H54 (cell line): ENCODE measurements at regions not wholly inside any gene's neighbourhood (a gene's known extent, or its start where the extent isn't known, plus 50 kb on each side); places are given as distances from the start of the nearest gene placed in this dataset.

Source experiments
- DNase-seq: peaks from one replicate; pipeline ENCODE4 v3.0.0; 2011; ENCODE audit warnings: low spot score, mixed read lengths; ENCODE audit not compliant: insufficient read length
- FAIRE-seq: peaks from 3 replicates; lab custom pipeline; 2011; peaks lifted over from hg19 to GRCh38; lab: Jason Lieb, UNC
- POLR2A ChIP-seq: IDR thresholded peaks from 2 replicates; pipeline ENCODE4 v1.6.1; 2011; ENCODE audit warnings: low read depth, mild to moderate bottlenecking, low read length

DNA sequence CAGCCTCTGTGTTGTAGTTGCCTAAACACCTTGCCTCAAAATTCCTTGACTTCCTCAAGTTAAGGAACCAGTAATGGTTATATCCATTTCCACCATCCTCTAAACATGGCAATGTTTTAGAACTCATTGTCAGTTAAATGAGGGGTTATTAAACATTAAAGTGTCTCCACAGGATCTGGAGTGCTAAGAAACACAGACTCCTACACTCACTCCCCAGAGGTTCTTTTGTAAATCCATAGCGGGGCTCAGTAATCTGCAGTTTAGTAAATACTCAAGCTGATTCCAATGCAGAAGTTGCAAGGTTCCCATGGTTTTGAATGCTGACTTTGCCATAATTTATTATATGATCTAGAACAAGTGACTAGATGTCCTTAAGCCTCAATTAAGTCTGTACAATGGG is 245.5 kb downstream of the GPAT3 start:
- DNase-seq: no peak

DNA sequence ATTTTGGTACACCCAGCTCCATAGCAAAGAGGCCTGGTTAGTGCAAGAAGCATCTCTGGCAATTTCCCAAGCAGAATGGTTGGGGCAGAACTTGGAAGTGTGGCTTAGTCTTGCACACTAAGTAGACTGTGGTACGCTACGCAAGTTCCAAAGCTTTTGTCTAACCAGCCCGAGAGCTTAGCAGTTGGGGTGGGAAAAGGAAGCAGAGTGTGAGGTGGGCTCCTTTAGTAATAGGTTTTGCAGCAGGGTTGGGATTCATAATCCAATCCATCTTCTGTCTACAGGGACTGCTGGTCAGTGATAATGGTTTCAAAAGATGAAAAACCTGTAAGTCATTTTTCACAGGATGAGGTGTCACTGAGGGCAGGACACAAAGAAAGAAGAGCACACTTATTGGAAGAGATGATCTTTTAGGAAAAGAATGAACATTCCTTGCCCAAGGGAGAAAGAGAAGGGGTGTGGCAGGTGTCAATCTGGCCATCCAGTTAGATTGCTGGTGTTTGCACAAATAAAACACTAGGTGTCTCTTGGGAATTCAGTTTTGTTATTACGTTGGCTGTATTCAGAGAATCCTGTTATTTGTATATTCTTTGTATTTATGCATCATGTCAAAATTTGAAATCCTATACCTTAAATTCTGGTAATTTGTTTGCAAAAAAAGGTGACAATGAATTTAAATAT is 244.3 kb downstream of the GPAT3 start:
- TF ChIP-seq POLR2A: no peak
- no peak for DNase-seq
- FAIRE-seq: no peak

More for the DNA sequence above, 245.5 kb downstream of the GPAT3 start:
- FAIRE-seq: no peak
- no peak for TF ChIP-seq POLR2A

DNA sequence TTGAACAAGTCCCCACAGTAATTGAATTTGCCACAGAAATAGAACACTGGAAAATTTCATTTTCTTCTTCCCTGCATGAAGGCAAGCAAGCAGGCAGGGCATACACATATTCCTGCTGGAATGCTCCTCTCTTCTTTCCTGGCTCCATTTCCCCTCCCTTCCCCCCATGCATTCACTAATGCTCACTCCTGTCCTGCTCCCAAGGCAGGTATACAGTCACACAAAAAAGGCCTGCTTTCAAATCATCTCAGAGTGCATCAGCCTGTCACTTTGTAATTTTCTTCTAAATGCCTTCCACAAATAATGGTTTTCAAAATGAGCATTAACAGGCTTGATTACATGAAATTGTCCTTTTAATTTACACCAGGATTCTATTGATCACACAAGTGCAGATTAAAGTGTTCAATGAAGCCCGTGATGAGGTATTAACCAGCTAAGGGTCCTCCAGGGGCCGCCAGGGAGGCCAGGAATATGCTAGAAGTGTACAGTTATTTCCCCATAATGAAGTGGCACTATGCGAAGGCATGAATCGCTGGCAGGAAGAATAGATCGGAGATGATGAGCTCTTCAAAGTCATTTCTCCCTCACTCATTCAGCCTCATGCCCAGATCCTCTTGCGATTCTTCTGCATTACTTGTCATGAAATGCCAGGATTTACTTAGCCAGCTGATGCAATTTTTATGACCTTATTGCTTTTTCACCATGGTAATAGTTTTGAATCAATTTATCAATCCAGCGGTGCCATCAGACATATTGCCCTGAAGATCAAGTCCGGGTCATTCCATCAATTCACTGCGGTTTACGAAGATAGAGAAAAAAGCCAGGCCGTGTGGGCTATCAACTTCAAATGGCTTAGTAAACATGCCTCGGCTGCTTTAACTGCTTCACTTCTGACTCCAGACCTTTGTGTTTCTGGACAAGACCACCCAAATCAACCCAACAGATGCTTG is 243.5 kb downstream of the GPAT3 start:
- TF ChIP-seq POLR2A: no peak
- DNase-seq (no peak), FAIRE-seq (no peak)

DNA sequence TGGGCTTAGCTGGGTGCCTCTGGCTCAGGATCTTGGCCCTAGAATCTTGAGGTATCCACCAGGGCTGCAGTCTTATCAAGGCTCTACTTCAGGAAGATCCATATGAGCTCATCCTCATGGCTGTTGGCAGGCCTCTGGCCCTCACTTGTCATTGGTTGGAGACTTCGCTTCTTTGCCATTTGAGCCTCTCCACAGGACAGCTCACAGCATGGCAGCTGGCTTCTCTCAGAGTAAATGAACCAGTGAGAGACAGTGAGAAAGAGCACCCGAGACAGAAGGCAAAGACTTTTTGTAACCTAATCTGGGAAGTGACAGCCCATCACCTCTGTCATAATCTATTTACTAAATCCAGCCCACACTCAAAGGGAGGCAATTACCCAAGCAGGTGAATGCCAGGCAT is 236.8 kb downstream of the GPAT3 start:
- FAIRE-seq (no peak), DNase-seq (no peak)
- TF ChIP-seq POLR2A: no peak

DNA sequence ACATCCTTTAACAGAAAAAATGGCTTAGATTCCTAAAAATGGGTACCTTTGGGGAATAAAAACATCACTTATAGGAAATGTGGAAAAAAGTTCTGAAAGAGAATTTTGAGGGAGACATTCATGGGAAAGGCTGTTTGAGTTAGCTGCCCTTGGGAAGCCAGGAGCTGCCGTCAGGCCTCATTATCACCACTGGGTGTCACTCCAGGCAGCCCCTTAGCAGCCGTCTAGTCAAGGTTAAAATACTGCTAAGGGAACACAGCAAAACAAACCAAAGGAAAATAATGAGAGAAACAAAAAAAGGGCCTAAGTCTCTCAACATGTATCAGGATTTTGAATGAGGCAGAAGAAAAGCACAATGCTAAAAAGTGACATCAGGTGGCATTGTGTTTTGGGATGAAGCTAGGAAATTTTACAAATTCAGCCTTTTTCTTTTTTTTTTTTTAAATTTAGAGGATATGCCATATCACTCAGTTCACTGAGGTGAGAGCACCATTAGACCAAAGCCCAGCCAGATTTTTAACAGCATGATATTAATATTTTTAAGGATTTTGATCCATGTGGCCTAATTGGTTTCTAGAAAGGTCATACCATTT is 235.3 kb downstream of the GPAT3 start:
- no peak for TF ChIP-seq POLR2A
- DNase-seq: peak; percentile 26
- FAIRE-seq: peak; percentile 38

DNA sequence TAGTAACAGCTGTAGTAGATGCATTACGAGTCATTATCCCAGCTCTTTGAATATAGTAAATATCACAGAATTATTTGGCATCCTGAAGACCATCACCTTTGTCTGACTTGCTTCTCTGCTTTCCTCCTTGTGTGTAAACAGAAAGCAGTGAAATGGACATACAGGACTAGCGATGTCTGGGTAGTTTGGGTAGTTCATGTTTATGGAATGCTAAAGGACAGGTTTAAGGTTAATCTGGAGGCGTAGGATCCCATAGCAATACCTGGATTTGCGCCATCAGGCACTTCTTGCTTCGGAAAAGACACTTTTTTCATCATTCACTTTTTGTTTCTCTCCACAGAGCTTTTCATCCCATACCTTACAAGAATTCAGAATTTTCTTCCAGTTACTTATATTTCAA is 232.2 kb downstream of the GPAT3 start:
- no peak for TF ChIP-seq POLR2A
- no peak for FAIRE-seq
- DNase-seq: no peak

DNA sequence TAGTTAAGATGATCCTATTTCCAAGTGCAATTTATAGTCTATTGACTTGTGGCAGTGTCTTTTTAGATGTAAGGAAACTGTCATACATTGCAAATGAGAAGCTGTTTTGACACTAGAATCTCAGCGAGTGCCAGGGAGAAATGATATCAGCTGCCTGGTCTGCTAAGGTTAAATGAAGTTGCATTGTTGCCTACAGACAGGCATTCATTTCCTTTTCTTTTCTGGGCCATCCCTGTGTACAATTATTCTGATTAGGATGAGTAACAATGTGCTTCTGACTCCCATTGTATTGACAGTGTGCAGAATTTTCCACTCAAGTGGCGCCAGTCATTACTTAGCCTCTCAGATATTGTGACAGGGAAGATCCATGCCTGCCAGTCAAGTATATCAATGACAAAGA is 231.2 kb downstream of the GPAT3 start:
- DNase-seq: no peak
- FAIRE-seq: no peak
- no peak for TF ChIP-seq POLR2A

DNA sequence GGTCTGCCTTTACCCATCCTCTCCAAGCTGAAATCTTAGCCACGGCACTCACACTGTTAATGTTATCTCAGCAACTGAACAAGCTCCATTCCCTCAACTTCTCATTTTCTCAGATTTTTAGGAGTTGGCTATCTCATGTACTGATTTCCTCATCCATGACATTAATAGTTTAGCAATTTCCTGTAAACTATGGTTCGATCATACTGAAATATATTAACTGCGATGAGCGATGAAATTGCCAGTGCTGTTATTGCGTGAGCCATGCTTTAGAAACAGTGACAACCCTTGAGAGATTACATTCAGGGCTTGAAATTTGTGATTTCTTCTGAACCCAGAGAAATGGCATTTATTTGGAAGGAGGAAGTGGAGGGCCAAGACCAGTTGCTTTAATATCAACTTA is 223.7 kb downstream of the GPAT3 start:
- DNase-seq (no peak), FAIRE-seq (no peak)
- no peak for TF ChIP-seq POLR2A

DNA sequence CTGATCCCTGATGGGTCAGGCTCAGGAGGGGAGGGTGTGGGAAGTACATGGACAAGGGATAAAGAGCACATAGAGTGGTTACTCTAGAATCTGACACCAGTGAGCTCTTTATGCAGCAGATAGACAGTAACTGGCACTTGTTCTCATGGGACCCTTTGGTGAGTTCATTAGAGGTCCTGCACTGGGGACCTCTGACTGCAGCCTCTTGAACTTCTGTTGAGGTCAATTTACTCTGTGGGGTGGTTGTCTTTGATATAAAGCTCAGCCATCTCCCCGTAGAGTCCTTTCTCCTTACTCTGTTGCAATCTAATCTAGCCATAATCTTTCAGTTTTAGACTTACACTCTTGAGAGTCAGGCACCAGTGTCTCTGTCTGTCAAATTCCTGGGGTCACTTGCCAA is 222.4 kb downstream of the GPAT3 start:
- FAIRE-seq: no peak
- no peak for TF ChIP-seq POLR2A
- no peak for DNase-seq

DNA sequence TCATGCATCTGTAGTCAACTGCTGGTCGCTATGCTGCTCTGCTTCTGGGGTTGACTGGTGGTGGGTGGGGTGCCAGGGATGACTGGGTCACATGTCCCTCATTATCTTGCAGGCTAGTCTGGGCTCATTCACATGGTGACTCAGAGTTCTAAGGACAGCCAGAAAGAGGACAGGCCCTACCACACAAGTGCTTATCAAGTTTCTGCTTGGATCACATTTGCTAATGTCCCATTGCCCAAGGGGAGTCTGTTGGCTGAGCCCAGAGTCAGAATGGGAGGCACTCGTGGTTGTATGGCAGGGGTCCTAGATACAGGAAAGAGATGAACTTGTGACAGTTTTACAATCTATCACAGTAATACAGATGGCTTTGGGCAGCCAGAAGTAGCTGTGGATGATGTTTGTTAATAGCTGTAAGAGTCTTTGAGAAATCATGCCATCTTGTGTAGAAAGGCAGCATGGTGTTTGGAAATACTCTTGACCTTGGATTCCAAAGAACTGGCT is 221.3 kb downstream of the GPAT3 start:
- DNase-seq: peak; percentile 0
- no peak for TF ChIP-seq POLR2A
- FAIRE-seq: no peak

DNA sequence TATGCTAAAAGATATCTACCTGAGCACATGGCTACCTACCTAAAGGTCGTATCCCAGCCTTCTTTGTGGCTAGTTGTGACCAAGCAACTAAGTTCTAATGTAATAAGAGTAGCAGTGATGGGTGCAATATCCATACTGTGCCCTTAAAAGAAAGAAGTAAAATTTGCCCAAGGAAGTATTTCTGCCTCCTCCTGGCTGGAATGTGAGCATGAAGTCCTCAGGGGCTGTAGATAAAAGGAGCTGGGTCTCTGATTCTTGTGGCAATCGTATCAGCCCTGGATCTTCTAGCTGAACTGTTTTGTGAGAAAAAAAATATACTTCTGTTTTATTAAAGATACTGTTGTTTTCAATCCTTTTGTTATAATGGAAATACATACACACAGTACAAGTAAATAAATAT is 217.4 kb downstream of the GPAT3 start:
- FAIRE-seq (no peak), DNase-seq (no peak)
- TF ChIP-seq POLR2A: no peak

DNA sequence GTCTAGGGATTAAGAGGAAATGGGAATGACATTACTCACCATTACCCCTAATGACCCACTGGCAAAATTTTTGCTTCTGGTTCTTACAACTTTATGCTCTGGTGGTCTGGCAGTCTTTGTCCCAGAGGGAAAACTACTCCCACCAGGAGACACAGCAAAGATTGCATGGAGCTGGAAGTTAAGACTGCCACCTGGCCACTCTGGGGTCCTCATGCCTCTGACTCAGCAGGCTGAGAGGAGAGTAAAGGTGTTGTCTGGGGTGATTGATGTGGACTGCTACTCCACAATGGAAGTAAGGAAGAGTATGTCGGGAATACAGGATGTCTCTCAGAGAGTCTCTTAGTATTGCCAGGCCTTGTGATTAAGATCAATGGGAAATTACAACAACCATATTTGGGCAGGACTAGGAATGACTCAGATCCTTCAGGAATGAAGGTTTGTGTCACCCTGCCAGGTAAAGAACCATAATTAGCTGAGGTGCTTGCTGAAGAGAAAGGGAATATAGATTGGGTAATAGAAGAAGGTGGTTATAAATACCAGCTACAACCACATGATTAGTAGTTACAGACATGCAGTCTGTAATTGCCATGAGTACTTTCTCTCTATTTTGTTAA is 215.5 kb downstream of the GPAT3 start:
- no peak for DNase-seq
- TF ChIP-seq POLR2A: no peak
- no peak for FAIRE-seq

DNA sequence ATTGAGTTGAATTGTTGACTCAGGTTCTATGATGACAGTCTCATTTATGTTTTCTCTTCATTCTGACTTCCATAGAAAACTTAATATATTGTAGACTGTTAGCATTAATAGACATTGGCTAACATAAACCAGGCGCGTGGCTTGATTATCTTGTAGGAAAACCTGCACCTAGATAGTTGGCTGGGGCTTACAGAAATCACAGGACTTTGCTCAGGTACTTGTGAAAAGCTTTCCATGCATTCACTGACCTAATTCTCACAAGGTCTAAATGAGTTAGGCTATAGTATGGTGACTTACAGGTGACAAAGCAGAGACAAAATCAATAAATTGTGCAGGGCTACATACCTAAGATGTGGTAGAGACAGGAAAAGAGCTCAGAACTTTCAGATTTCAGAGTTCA is 212.8 kb downstream of the GPAT3 start:
- DNase-seq (no peak), FAIRE-seq (no peak)
- no peak for TF ChIP-seq POLR2A

DNA sequence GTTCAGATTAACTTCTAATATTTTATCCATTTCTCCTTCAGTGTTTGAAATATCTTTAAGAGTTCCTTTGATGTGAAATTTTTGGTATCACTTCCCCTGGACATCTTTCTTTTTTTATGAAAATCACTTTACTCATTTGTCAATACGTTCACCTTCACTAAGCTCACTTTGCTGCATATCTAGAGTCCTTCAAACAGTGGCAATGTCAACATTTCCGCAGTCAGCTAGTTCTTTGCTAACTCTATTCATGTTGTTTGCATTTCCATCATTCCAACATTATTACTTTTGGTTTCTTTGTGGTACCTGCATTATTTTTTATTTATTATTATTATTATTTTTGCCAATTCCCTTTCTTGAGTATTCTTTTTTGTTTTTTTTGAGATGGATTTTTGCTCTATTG is 203.0 kb downstream of the GPAT3 start:
- DNase-seq: no peak
- no peak for TF ChIP-seq POLR2A
- no peak for FAIRE-seq
